Endothelial cell of hepatic sinusoid (primary cell): ENCODE measurements at regions not wholly inside any gene's neighbourhood (a gene's known extent, or its start where the extent isn't known, plus 50 kb on each side); places are given as distances from the start of the nearest gene placed in this dataset.
"Not testable (repeated sequence)": the region's sequence is repeated elsewhere in the genome, so short reads cannot be mapped to it uniquely, and the experiment has no call there.

ENCODE experiments used
- in situ Hi-C: cut with HindIII; loops from 2 replicates; pipeline ENCODE4 v1.10.0; 2017; ENCODE audit warnings: low sequenced_read_pairs

- in situ Hi-C loops = no loop called here
Observed at GRCh38 chr6:85112540-85112939, 337.3 kb upstream of the NT5E start.

DNA sequence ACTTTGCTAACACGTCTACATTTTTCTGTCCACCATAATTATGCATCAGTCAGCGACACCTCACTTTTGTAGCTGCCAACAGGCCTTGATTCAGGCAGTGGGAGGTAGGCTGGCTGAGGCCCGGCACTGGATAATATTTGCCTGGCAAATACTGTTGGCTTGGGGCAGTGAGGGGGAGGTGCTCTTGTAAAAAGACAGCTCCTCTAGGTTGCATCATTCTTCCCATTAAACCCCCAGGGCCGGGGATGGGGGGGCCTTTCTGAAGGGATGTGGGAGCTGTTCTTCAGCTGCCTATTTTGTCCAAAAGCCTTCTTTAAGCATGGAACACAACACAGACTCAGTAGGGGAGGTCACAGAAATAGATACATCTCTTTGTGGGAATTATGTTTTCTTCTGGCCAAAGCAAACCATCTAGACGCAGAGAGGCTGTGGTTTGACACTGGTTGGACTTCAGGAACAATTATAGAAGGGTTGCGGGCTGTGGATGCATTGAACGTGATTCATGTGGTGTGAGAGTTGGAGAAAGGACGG, 338.3 kb upstream of the NT5E start:
- in situ Hi-C loops = no loop called here

DNA sequence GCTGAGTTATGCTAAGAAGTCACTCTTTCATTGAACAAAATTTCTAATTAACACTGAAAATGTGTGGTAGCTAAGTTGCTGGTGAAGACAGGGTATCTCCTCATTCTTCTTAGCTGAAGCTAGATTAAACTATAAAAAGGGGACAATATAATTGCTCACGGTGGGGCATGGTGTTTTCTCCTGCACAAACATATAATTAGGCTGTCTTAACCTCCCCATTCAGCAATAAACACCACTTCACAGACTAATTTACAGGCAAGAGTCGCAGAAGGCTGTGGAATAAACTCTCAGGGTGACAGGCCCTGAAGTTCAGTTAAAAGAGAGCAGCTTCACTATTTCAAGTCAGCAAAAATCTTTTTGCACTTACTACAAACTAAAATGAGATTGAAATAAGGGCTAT, 338.9 kb upstream of the NT5E start:
- in situ Hi-C loops = no loop called here

- in situ Hi-C loops = loop anchor here (5.0 kb wide), 1 partner anchor 70 kb away; no protein-coding TSS in a partner anchor
Observed at GRCh38 chr6:85107701-85108100, 342.2 kb upstream of the NT5E start.

- in situ Hi-C loops = no loop called here
Observed at GRCh38 chr6:85096976-85097375, 332.6 kb upstream of the TBX18 start.

- in situ Hi-C loops = no loop called here
Observed at GRCh38 chr6:85092226-85092625, 327.8 kb upstream of the TBX18 start.

- in situ Hi-C loops = no loop called here
Observed at GRCh38 chr6:85089255-85089654, 324.9 kb upstream of the TBX18 start.

GRCh38 chr6:85085875-85086274, 321.5 kb upstream of the TBX18 start:
- in situ Hi-C loops = no loop called here

DNA sequence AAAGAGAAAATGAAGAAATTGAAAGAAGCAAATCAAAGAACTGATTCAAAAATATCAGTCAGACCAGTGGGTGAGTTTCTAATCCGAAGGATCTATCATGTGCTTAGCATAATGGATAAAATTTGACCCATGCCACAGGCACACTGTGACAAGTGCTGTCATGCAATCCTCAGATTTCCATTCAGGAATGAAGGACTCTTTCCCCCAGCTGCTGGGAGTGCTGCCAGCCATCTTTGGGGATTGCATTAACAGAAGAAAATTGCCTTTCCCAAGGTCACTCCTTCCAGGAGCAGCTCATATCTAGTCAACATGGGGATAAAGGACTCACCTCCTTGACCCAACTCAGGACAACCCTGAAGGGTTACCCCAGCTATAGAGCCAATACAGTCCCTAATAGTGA, 316.7 kb upstream of the TBX18 start:
- in situ Hi-C loops = no loop called here

DNA sequence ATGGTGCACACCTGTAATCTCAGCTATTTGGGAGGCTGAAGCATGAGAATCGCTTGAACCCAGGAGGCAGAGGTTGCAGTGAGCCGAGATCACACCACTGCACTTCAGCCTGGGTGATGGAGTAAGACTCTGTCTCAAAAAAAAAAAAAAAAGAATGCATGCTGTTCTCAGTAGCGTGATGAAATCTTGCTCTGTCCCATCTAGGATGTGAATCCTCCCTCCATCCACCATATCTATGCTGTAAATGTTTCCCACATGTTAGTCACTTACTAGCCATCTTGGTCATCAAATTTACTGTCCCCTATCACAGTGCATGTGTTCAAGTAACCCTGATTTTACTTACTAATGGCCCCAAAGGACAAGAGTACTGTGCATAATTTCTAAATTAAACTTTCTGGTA, 315.4 kb upstream of the TBX18 start:
- in situ Hi-C loops = no loop called here

DNA sequence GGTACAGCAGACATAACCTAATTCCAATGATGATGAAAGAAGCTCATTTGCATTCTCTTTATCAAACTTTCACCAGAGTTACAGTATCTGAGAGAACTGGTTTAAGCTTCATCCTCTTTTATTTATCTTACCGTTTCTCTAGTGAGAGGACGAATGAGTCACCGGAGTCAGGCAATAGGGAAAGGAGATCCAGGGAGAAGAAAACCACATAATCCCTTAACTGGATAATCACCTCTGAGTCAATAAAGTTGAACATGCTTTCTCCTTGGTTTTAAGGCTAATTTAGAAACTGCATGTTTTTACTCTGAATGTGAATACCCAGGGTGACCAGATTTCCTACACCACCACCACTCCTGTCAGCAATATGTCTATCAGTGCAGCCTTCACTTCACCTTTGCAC, 313.7 kb upstream of the TBX18 start:
- in situ Hi-C loops = no loop called here

GRCh38 chr6:85077098-85077497, 312.7 kb upstream of the TBX18 start:
- in situ Hi-C loops = no loop called here

GRCh38 chr6:85071845-85072244, 307.4 kb upstream of the TBX18 start:
- in situ Hi-C loops = not testable (repeated sequence)

DNA sequence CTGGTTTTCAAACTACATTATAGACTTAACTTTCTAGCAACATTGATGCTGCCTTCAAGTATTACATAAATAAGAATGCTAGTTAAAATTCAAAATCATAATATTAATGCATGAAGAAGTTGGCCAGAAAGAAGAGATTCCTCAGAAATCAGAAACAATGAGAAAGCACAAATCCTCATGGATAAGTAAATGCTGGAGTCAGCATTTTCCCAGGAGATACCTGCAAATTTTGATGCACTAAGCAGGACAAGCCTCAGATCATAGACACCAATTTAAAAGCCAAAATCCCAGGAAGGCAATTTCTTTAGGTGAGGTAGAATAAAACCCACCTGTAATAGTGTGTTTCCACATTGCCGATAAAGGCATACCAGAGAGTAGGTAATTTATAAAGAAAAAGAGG, 305.2 kb upstream of the TBX18 start:
- in situ Hi-C loops = no loop called here

- in situ Hi-C loops = no loop called here
Observed at GRCh38 chr6:85068221-85068620, 303.8 kb upstream of the TBX18 start.

- in situ Hi-C loops = no loop called here
Observed at GRCh38 chr6:85066266-85066665, 301.9 kb upstream of the TBX18 start.

GRCh38 chr6:85065831-85066230, 301.4 kb upstream of the TBX18 start:
- in situ Hi-C loops = no loop called here

DNA sequence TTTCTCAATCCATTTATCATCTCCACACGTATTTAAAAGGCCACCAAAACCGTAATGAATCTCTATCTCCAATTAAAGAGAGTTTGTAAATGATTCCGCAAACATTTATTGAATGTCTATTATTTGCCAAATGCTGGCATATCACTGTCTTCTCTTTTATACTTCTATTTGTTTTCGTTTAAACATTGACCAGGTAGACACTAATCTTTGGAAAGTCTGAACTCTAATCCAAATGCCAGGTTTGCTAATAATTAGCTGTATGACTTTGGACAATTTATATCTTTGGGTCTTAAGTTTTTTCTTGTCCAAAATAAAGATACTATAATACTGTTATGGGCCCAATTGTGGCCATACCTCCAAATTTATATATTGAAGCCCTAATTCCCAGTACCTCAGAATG, 299.2 kb upstream of the TBX18 start:
- in situ Hi-C loops = no loop called here

GRCh38 chr6:85062884-85063283, 298.5 kb upstream of the TBX18 start:
- in situ Hi-C loops = no loop called here

DNA sequence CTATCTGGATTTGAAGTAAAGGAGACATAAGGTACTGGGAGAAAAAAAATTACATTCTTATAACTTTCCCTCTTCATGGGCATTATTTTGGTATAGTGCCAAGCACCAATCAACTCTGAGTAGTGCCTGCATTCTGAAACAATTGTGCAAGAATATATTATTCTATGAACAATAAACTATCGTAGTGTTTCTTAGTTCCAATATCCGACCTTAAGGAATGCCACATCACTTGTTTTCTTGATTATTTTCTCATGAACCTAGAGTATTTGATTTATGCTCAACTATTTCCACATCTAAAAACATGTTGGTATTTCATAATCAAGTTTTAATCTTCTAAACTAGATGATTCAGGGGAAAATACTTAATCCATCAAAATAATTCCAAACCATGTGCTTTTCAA, 294.4 kb upstream of the TBX18 start:
- in situ Hi-C loops = no loop called here

DNA sequence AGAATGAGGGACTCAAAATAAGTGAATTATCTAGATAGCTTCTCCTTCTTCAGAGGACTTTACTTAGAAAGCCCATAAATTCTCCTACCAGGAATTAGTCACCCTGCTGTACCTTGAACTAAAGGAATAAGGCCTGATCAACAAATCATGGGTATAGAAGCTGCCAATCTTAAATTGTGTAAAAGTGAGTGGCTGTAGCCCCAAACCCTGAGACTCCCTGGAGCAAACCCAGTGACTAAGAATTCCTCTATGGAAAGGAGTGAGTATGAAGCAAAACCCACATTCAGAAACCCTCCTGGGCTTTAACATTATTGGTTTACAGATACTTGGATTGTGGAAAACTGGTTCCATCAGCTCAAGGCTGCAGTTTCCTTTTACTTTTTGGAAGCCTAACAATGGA, 285.8 kb upstream of the TBX18 start:
- in situ Hi-C loops = no loop called here

DNA sequence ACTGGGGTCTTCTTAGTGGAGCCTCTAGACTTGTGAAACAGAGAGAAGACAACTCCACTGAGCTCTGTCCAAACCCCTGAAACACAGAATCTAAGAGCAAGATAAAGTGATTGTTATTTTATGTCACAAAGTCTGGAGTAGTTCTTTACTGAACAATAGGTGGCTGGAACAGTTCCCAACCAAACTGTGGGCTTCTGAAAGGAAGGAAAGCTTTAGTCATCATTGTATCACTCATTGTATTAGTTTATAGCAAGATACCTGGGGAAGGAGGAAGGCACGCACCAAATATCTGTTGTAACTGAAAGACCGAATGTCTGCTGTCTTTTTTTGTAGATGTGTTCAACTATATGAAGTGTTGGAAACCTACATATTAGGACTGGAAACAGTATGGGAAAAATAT, 284.9 kb upstream of the TBX18 start:
- in situ Hi-C loops = no loop called here

- in situ Hi-C loops = no loop called here
Observed at GRCh38 chr6:85047818-85048217, 283.4 kb upstream of the TBX18 start.

- in situ Hi-C loops = not testable (repeated sequence)
Observed at GRCh38 chr6:85045767-85046166, 281.4 kb upstream of the TBX18 start.
